ENCODE measurements at regions not wholly inside any gene's neighbourhood (a gene's known extent, or its start where the extent isn't known, plus 50 kb on each side); places are given as distances from the start of the nearest gene placed in this dataset.

GRCh38 chr12:78331181-78331580 is 500.5 kb downstream of the NAV3 start:
- TF ChIP-seq, protein P1, sequence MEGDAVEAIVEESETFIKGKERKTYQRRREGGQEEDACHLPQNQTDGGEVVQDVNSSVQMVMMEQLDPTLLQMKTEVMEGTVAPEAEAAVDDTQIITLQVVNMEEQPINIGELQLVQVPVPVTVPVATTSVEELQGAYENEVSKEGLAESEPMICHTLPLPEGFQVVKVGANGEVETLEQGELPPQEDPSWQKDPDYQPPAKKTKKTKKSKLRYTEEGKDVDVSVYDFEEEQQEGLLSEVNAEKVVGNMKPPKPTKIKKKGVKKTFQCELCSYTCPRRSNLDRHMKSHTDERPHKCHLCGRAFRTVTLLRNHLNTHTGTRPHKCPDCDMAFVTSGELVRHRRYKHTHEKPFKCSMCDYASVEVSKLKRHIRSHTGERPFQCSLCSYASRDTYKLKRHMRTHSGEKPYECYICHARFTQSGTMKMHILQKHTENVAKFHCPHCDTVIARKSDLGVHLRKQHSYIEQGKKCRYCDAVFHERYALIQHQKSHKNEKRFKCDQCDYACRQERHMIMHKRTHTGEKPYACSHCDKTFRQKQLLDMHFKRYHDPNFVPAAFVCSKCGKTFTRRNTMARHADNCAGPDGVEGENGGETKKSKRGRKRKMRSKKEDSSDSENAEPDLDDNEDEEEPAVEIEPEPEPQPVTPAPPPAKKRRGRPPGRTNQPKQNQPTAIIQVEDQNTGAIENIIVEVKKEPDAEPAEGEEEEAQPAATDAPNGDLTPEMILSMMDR (IDR thresholded peaks at IDR 0.05), result no peak
- TF ChIP-seq POLR2A (IDR thresholded peaks at IDR 0.05), result no peak

All from thyroid gland (tissue), 4 donors.